ENCODE measurements at regions not wholly inside any gene's neighbourhood (a gene's known extent, or its start where the extent isn't known, plus 50 kb on each side); places are given as distances from the start of the nearest gene placed in this dataset.

- H3K4me3 ChIP-seq = no peak overlapping the region
- no peak overlapping the region for H3K27ac ChIP-seq
- TF ChIP-seq POLR2AphosphoS5 (IDR thresholded peaks at IDR 0.05) (no peak), EP300 (IDR thresholded peaks at IDR 0.05) (no peak), POLR2A (IDR thresholded peaks at IDR 0.05) (no peak)
- TF ChIP-seq, protein P1, sequence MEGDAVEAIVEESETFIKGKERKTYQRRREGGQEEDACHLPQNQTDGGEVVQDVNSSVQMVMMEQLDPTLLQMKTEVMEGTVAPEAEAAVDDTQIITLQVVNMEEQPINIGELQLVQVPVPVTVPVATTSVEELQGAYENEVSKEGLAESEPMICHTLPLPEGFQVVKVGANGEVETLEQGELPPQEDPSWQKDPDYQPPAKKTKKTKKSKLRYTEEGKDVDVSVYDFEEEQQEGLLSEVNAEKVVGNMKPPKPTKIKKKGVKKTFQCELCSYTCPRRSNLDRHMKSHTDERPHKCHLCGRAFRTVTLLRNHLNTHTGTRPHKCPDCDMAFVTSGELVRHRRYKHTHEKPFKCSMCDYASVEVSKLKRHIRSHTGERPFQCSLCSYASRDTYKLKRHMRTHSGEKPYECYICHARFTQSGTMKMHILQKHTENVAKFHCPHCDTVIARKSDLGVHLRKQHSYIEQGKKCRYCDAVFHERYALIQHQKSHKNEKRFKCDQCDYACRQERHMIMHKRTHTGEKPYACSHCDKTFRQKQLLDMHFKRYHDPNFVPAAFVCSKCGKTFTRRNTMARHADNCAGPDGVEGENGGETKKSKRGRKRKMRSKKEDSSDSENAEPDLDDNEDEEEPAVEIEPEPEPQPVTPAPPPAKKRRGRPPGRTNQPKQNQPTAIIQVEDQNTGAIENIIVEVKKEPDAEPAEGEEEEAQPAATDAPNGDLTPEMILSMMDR (IDR thresholded peaks at IDR 0.05) = no peak
- DNase-seq = no peak
- intact Hi-C loops (cut with DNase I) = no loop called here
- no peaks in the 10 kb centered on the region for H3K4me1 ChIP-seq
- peaks cover 0 to 4% (median 3%) of the 10 kb centered on the region in 4 donors for H3K9me3 ChIP-seq
- 78 to 87% methylated on average over 8 of the region's 8 CpGs for WGBS, 2 donors
- H3K27me3 ChIP-seq = no peaks in the 10 kb centered on the region
- H3K36me3 ChIP-seq = no peaks in the 10 kb centered on the region
These were observed 355.9 kb downstream of the EIPR1 start for GRCh38 chr2:3021720-3022119.

DNA sequence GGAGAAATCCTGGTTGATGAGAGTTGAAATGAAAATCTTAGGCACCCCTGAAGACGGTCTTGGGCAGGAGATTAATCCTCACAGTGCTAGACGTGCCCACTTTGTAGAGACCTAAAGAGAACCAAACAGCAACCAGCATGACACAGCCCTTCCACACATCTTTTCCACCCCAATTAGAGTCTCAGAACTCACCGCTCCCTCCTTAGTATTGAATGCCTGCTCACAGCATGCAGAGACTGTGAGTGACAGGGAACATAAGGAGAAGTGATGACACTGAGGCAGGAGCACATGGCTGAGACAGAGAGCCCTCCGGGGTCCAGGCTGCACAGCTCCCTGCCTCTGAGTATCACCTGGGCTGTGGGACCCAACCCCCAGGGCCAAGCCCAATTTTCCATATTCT lies 367.6 kb downstream of the EIPR1 start:
- peaks cover 0 to 4% (median 2%) of the 10 kb centered on the region in 4 donors for H3K9me3 ChIP-seq
- TF ChIP-seq POLR2A (IDR thresholded peaks at IDR 0.05) = no peak
- TF ChIP-seq EP300 (IDR thresholded peaks at IDR 0.05) = no peak
- TF ChIP-seq, protein P1 (IDR thresholded peaks at IDR 0.05) = no peak
- no peak for TF ChIP-seq POLR2AphosphoS5 (IDR thresholded peaks at IDR 0.05)
- DNase-seq = no peak
- no peaks in the 10 kb centered on the region for H3K36me3 ChIP-seq
- intact Hi-C loops (cut with DNase I) = no loop called here
- H3K4me3 ChIP-seq = no peak overlapping the region
- WGBS, 2 donors = 83 to 88% methylated on average over 4 of the region's 4 CpGs
- H3K4me1 ChIP-seq = no peaks in the 10 kb centered on the region
- H3K27me3 ChIP-seq = peaks cover 0 to 13% (median 0%) of the 10 kb centered on the region in 3 donors
- no peak overlapping the region for H3K27ac ChIP-seq

DNA sequence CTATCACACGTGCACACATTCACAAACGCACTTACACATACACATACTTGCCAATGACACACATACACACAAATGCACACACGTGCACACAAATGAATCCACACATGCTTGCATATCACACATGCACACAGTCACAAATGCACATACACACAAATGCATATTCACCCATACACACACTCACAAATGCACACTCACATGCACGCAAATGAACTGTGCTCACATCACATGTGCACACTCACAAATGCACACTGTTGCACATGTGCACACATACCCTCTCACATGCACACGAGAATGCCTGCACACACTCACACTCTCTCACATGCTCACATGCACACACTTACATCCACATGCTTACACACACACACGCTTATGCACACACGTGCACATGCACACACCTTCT lies 368.1 kb downstream of the EIPR1 start:
- Histone ChIP-seq H3K4me1 (no peaks in the 10 kb centered on the region), H3K27ac (no peak overlapping the region), H3K4me3 (no peak overlapping the region), H3K9me3 (peaks cover 0 to 4% (median 2%) of the 10 kb centered on the region in 4 donors), H3K36me3 (no peaks in the 10 kb centered on the region), H3K27me3 (peaks cover 0 to 13% (median 0%) of the 10 kb centered on the region in 3 donors)
- 71 to 75% methylated on average over 7 of the region's 7 CpGs for WGBS, 2 donors
- TF ChIP-seq, protein P1 (IDR thresholded peaks at IDR 0.05) = no peak
- no peak for TF ChIP-seq EP300 (IDR thresholded peaks at IDR 0.05)
- intact Hi-C loops (cut with DNase I) = no loop called here
- no peak for DNase-seq

- Histone ChIP-seq H3K9me3 (peaks cover 0 to 4% (median 2%) of the 10 kb centered on the region in 4 donors), H3K4me3 (no peak overlapping the region), H3K27me3 (peaks cover 0 to 13% (median 0%) of the 10 kb centered on the region in 3 donors), H3K4me1 (no peaks in the 10 kb centered on the region), H3K27ac (no peak overlapping the region), H3K36me3 (no peaks in the 10 kb centered on the region)
- TF ChIP-seq EP300 (IDR thresholded peaks at IDR 0.05) (no peak), POLR2A (IDR thresholded peaks at IDR 0.05) (no peak), POLR2AphosphoS5 (IDR thresholded peaks at IDR 0.05) (no peak)
- TF ChIP-seq, protein P1 (IDR thresholded peaks at IDR 0.05) = no peak
- intact Hi-C loops (cut with DNase I) = no loop called here
- no peak for DNase-seq
- WGBS, 2 donors = 45 to 57% methylated on average over 8 of the region's 8 CpGs
These were observed 368.6 kb downstream of the EIPR1 start for GRCh38 chr2:3009005-3009404.

GRCh38 chr2:3008561-3008960 lies 369.1 kb downstream of the EIPR1 start:
- DNase-seq = no peak
- H3K4me1 ChIP-seq = no peaks in the 10 kb centered on the region
- H3K27me3 ChIP-seq = peaks cover 0 to 13% (median 0%) of the 10 kb centered on the region in 3 donors
- H3K4me3 ChIP-seq = no peak overlapping the region
- no peak overlapping the region for H3K27ac ChIP-seq
- H3K36me3 ChIP-seq = no peaks in the 10 kb centered on the region
- 51 to 52% methylated on average over 4 of the region's 4 CpGs for WGBS, 2 donors
- intact Hi-C loops (cut with DNase I) = no loop called here
- H3K9me3 ChIP-seq = peaks cover 0 to 4% (median 2%) of the 10 kb centered on the region in 4 donors
- TF ChIP-seq EP300 (IDR thresholded peaks at IDR 0.05) = no peak
- TF ChIP-seq, protein P1 (IDR thresholded peaks at IDR 0.05) = no peak
- TF ChIP-seq POLR2A (IDR thresholded peaks at IDR 0.05) = no peak
- no peak for TF ChIP-seq POLR2AphosphoS5 (IDR thresholded peaks at IDR 0.05)

All from sigmoid colon (tissue), 6 donors.